ENCODE measurements at regions not wholly inside any gene's neighbourhood (a gene's known extent, or its start where the extent isn't known, plus 50 kb on each side); places are given as distances from the start of the nearest gene placed in this dataset.
A peak's percentile ranks its signal among the peaks of the same experiment; 100 is the strongest.

- H3K4me3 ChIP-seq (replicated peaks in 1 of 2; ENCODE audit: low read depth in 2 of 2, low read length in 2 of 2) = no peak overlapping the region
- no peak for DNase-seq (ENCODE audit: low read depth in 2 of 2)
- TF ChIP-seq CTCF (IDR thresholded peaks at IDR 0.05; ENCODE audit: low read depth, low read length) = no peak
These were observed 1372.8 kb upstream of the CDH2 start for GRCh38 chr18:29549759-29550158.

- DNase-seq (ENCODE audit: low read depth in 2 of 2) = no peak
- no peak overlapping the region for H3K4me3 ChIP-seq (replicated peaks in 1 of 2; ENCODE audit: low read depth in 2 of 2, low read length in 2 of 2)
- TF ChIP-seq CTCF (IDR thresholded peaks at IDR 0.05; ENCODE audit: low read depth, low read length) = no peak
These were observed 1370.7 kb upstream of the CDH2 start for GRCh38 chr18:29547626-29548025.

GRCh38 chr18:29540548-29540947 lies 1363.6 kb upstream of the CDH2 start:
- DNase-seq (ENCODE audit: low read depth in 2 of 2) = no peak
- TF ChIP-seq CTCF (IDR thresholded peaks at IDR 0.05; ENCODE audit: low read depth, low read length) = no peak
- H3K4me3 ChIP-seq (replicated peaks in 1 of 2; ENCODE audit: low read depth in 2 of 2, low read length in 2 of 2) = no peak overlapping the region

GRCh38 chr18:29531746-29532145 lies 1354.8 kb upstream of the CDH2 start:
- no peak for TF ChIP-seq CTCF (IDR thresholded peaks at IDR 0.05; ENCODE audit: low read depth, low read length)
- peak in 1 of 2 donors; percentile 11 for DNase-seq (ENCODE audit: low read depth in 2 of 2)
- H3K4me3 ChIP-seq (replicated peaks in 1 of 2; ENCODE audit: low read depth in 2 of 2, low read length in 2 of 2) = no peak overlapping the region

GRCh38 chr18:29523371-29523770 lies 1346.4 kb upstream of the CDH2 start:
- TF ChIP-seq CTCF (IDR thresholded peaks at IDR 0.05; ENCODE audit: low read depth, low read length) = no peak
- no peak overlapping the region for H3K4me3 ChIP-seq (replicated peaks in 1 of 2; ENCODE audit: low read depth in 2 of 2, low read length in 2 of 2)
- no peak for DNase-seq (ENCODE audit: low read depth in 2 of 2)

GRCh38 chr18:29512761-29513160 lies 1335.8 kb upstream of the CDH2 start:
- DNase-seq (ENCODE audit: low read depth in 2 of 2) = no peak
- TF ChIP-seq CTCF (IDR thresholded peaks at IDR 0.05; ENCODE audit: low read depth, low read length) = no peak

GRCh38 chr18:29512203-29512602 lies 1335.3 kb upstream of the CDH2 start:
- H3K4me3 ChIP-seq (replicated peaks in 1 of 2; ENCODE audit: low read depth in 2 of 2, low read length in 2 of 2) = no peak overlapping the region
- no peak for TF ChIP-seq CTCF (IDR thresholded peaks at IDR 0.05; ENCODE audit: low read depth, low read length)
- no peak for DNase-seq (ENCODE audit: low read depth in 2 of 2)

More at GRCh38 chr18:29512761-29513160, 1335.8 kb upstream of the CDH2 start:
- no peak overlapping the region for H3K4me3 ChIP-seq (replicated peaks in 1 of 2; ENCODE audit: low read depth in 2 of 2, low read length in 2 of 2)
